IMR-90 (cell line): ENCODE measurements at regions not wholly inside any gene's neighbourhood (a gene's known extent, or its start where the extent isn't known, plus 50 kb on each side); places are given as distances from the start of the nearest gene placed in this dataset.

Experiments
- ATAC-seq: fragments of 200-7000 bp; cut with Tn5 transposase; 2 replicates; pipeline ENCODE4 v1.9.1; 2020; ENCODE audit warnings: low read depth, mild to moderate bottlenecking, moderate library complexity
- BruUV-seq: library from RNA; stranded (reverse); fragments of 400-500 nt; replicated peaks from 2 replicates; lab custom pipeline; 2021; lab: Mats Ljungman, UMichigan
- CTCF ChIA-PET: fragments of 300-600 bp; formaldehyde crosslinking; extraction: SDS; loops from one replicate; lab custom pipeline; 2021; ENCODE audit warnings: antibody characterized with exemption; lab: Yijun Ruan, JAX
- POLR2A ChIA-PET: fragments of 300-600 bp; sonication (Branson Sonifier 250); formaldehyde crosslinking; loops from one replicate; lab custom pipeline; 2022; ENCODE audit warnings: antibody characterized with exemption; ENCODE audit not compliant: unreplicated experiment; lab: Charles Lee
- DNase-seq: peaks from one replicate; pipeline ENCODE4 v3.0.0; 2013
- H2AFZ ChIP-seq: replicated peaks from 2 replicates; pipeline ENCODE3; 2013; ENCODE audit warnings: low read length, mild to moderate bottlenecking; ENCODE audit not compliant: poor library complexity
- H2AK5ac ChIP-seq: 2 replicates; pipeline ENCODE4 v1.6.1; 2013; ENCODE audit warnings: low read depth, low read length, inconsistent platforms
- H2AK9ac ChIP-seq: replicated peaks from 2 replicates; pipeline ENCODE3; 2013; ENCODE audit warnings: mild to moderate bottlenecking, low read depth, low read length, moderate library complexity; ENCODE audit not compliant: poor library complexity
- H2BK120ac ChIP-seq: 2 replicates; pipeline ENCODE4 v1.6.1; 2013; ENCODE audit warnings: low read depth, low read length, inconsistent platforms
- H2BK15ac ChIP-seq: 3 replicates; pipeline ENCODE4 v1.6.1; 2013; ENCODE audit warnings: low read depth, low read length, inconsistent platforms
- H2BK20ac ChIP-seq: 2 replicates; pipeline ENCODE4 v1.6.1; 2013; ENCODE audit warnings: low read depth, mild to moderate bottlenecking, inconsistent platforms, low read length, moderate library complexity
- H2BK5ac ChIP-seq: 2 replicates; pipeline ENCODE4 v1.6.1; 2013; ENCODE audit warnings: mild to moderate bottlenecking, low read depth, low read length, inconsistent platforms; ENCODE audit not compliant: poor library complexity, severe bottlenecking
- H3K14ac ChIP-seq: replicated peaks from 2 replicates; pipeline ENCODE4 v1.6.1; 2013; ENCODE audit warnings: low read depth, low read length, inconsistent platforms
- H3K18ac ChIP-seq: 2 replicates; pipeline ENCODE4 v1.6.1; 2013; ENCODE audit warnings: low read depth, low read length, control low read depth
- H3K23ac ChIP-seq: 2 replicates; pipeline ENCODE4 v1.6.1; 2013; ENCODE audit warnings: low read depth, low read length, inconsistent platforms
- H3K27ac ChIP-seq: 2 replicates; pipeline ENCODE4 v1.5.1; 2013; ENCODE audit warnings: mild to moderate bottlenecking, control low read depth, low read length; ENCODE audit not compliant: insufficient read depth
- H3K27me3 ChIP-seq: 2 replicates; pipeline ENCODE4 v1.6.1; 2013; ENCODE audit warnings: low read length; ENCODE audit not compliant: control insufficient read depth, insufficient read depth
- H3K36me3 ChIP-seq: 2 replicates; pipeline ENCODE4 v1.6.1; 2013; ENCODE audit warnings: low read length, mixed read lengths; ENCODE audit not compliant: control insufficient read depth, insufficient read depth
- H3K4ac ChIP-seq: 2 replicates; pipeline ENCODE4 v1.6.1; 2013; ENCODE audit warnings: low read depth, low read length, inconsistent platforms
- H3K4me1 ChIP-seq: 2 replicates; pipeline ENCODE4 v1.6.1; 2013; ENCODE audit warnings: low read length, mixed read lengths; ENCODE audit not compliant: control insufficient read depth, insufficient read depth
- H3K4me2 ChIP-seq: 2 replicates; pipeline ENCODE4 v1.6.1; 2013; ENCODE audit warnings: low read depth, mild to moderate bottlenecking, control low read depth, low read length, moderate library complexity
- H3K4me3 ChIP-seq: 2 replicates; pipeline ENCODE4 v1.5.1; 2013; ENCODE audit warnings: low read depth, mild to moderate bottlenecking, control low read depth, low read length, moderate library complexity; ENCODE audit not compliant: insufficient read depth
- H3K56ac ChIP-seq: 2 replicates; pipeline ENCODE4 v1.6.1; 2013; ENCODE audit warnings: low read length, inconsistent platforms; ENCODE audit not compliant: insufficient read depth; ENCODE audit errors: extremely low read depth
- H3K79me1 ChIP-seq, 2 experiments: 2 replicates each; pipeline ENCODE4 v1.6.1; 2013; ENCODE audit warnings: low read length in 2 of 2, inconsistent platforms in 1 of 2, low read depth in 1 of 2
- H3K9ac ChIP-seq: 2 replicates; pipeline ENCODE4 v1.6.1; 2013; ENCODE audit warnings: low read depth, low read length, control low read depth
- H3K9me1 ChIP-seq: 2 replicates; pipeline ENCODE4 v1.6.1; 2013; ENCODE audit warnings: low read length, inconsistent platforms; ENCODE audit not compliant: insufficient read depth
- H3K9me3 ChIP-seq: 2 replicates; pipeline ENCODE4 v1.6.1; 2013; ENCODE audit warnings: low read length; ENCODE audit not compliant: control insufficient read depth, insufficient read depth
- H4K20me1 ChIP-seq: 2 replicates; pipeline ENCODE4 v1.6.1; 2013; ENCODE audit warnings: low read length, inconsistent platforms; ENCODE audit not compliant: insufficient read depth
- H4K5ac ChIP-seq: 2 replicates; pipeline ENCODE4 v1.6.1; 2013; ENCODE audit warnings: mild to moderate bottlenecking, low read depth, low read length, control low read depth
- H4K8ac ChIP-seq, 2 experiments: 2 replicates each; pipeline ENCODE4 v1.6.1; 2013; ENCODE audit warnings: low read depth in 2 of 2, low read length in 2 of 2, control low read depth in 1 of 2, inconsistent platforms in 1 of 2
- H4K91ac ChIP-seq: 2 replicates; pipeline ENCODE4 v1.6.1; 2013; ENCODE audit warnings: low read depth, low read length, inconsistent platforms; ENCODE audit not compliant: insufficient read depth
- ELK1 ChIP-seq: fragments of 150-350 bp; IDR thresholded peaks from 2 replicates; pipeline ENCODE4 v1.6.1; 2016; ENCODE audit warnings: low read depth, mild to moderate bottlenecking, low read length, moderate library complexity, borderline replicate concordance
- MAFK ChIP-seq: IDR thresholded peaks from 2 replicates; pipeline ENCODE4 v1.6.1; 2012; ENCODE audit warnings: low read depth, low read length, improper control_type of control experiment
- WGBS, 2 experiments: methylation state at CpG; one replicate each; pipeline versions ENCODE4 v1.1.5 to v1.1.7; 2013; ENCODE audit warnings: missing lambda C conversion rate in 2 of 2; ENCODE audit not compliant: insufficient read length in 1 of 2; ENCODE audit errors: extremely low coverage in 2 of 2; 5-methylcytosine and 5-hydroxymethylcytosine counted together
- dilution Hi-C: fragments of 300-500 bp; cut with HindIII; formaldehyde crosslinking; loops from one replicate; pipeline ENCODE4 v1.14.3; 2018; ENCODE audit warnings: low sequenced_read_pairs; ENCODE audit not compliant: unreplicated experiment
- in situ Hi-C: fragments of 300-500 bp; cut with MboI; formaldehyde crosslinking; loops from 3 replicates; pipeline ENCODE4 v1.14.3; 2019; ENCODE audit warnings: low sequenced_read_pairs, inconsistent platforms, mixed read lengths
- intact Hi-C: fragments of 100-400 bp; cut with micrococcal nuclease; formaldehyde crosslinking; loops from 2 replicates; pipeline ENCODE4 v1.10.0; 2022

- Histone ChIP-seq H4K8ac (no peak overlapping the region), H3K27me3 (no peaks in the 10 kb centered on the region), H3K36me3 (no peaks in the 10 kb centered on the region), H2BK15ac (no peak overlapping the region), H2AFZ (no peak overlapping the region), H3K18ac (no peak overlapping the region), H3K4me3 (no peak overlapping the region), H2AK9ac (no peak overlapping the region), H3K9ac (no peak overlapping the region), H4K5ac (no peak overlapping the region), H3K27ac (no peak overlapping the region), H3K23ac (no peak overlapping the region), H3K14ac (no peak overlapping the region), H2BK20ac (no peak overlapping the region), H3K4ac (no peak overlapping the region), H3K4me2 (no peak overlapping the region), H3K9me1 (no peaks in the 10 kb centered on the region), H3K79me1 (no peaks in the 10 kb centered on the region), H3K4me1 (no peaks in the 10 kb centered on the region), H2BK120ac (no peak overlapping the region), H3K9me3 (peaks cover 3% of the 10 kb centered on the region; the same call in 1 of the 2 replicates), H2AK5ac (no peak overlapping the region), H4K91ac (no peak overlapping the region), H4K20me1 (no peaks in the 10 kb centered on the region), H3K56ac (no peak overlapping the region), H2BK5ac (no peak overlapping the region)
- no peak for DNase-seq
- TF ChIP-seq MAFK (no peak), ELK1 (no peak)
- no CpG with 5 or more reads among the region's 1 CpG for WGBS, 2 experiments
- POLR2A ChIA-PET = no interaction called here
- intact Hi-C loops = no loop called here
- in situ Hi-C loops = no loop called here
- dilution Hi-C loops = no loop called here
- CTCF ChIA-PET = no interaction called here
- no TSS peak for BruUV-seq
- ATAC-seq = no peak
These were observed 326.4 kb downstream of the CENPC start for GRCh38 chr4:67218883-67219282.
